SK-N-SH (cell line): ENCODE measurements at regions not wholly inside any gene's neighbourhood (a gene's known extent, or its start where the extent isn't known, plus 50 kb on each side); places are given as distances from the start of the nearest gene placed in this dataset.

Experiments used
- CTCF ChIP-seq: fragments of 200-600 bp; sonication (generic); IDR thresholded peaks from 2 replicates; pipeline ENCODE4 v1.6.1; 2017; ENCODE audit warnings: antibody characterized with exemption, mild to moderate bottlenecking, moderate library complexity
- TAF1 ChIP-seq: IDR thresholded peaks from 2 replicates; pipeline ENCODE4 v1.6.1; 2012; ENCODE audit warnings: low read depth, mild to moderate bottlenecking, low read length, moderate library complexity, borderline replicate concordance

GRCh38 chr2:177026253-177026652 is 186.3 kb upstream of the HNRNPA3 start:
- TF ChIP-seq TAF1 (no peak), CTCF (no peak)
